Heart right ventricle (tissue), 16 donors: ENCODE measurements at regions not wholly inside any gene's neighbourhood (a gene's known extent, or its start where the extent isn't known, plus 50 kb on each side); places are given as distances from the start of the nearest gene placed in this dataset.

Source experiments
- ATAC-seq, 8 donors: fragments of 200-7000 bp; cut with Tn5 transposase; one replicate each; pipeline ENCODE4 v1.9.1; 2020; ENCODE audit warnings: mild to moderate bottlenecking in 8 of 8, moderate library complexity in 8 of 8, moderate number of reproducible peaks in 1 of 8
- DNase-seq, 2 donors: peaks; one replicate each; pipeline ENCODE4 v3.0.0-alpha.2; 2020
- H3K27ac ChIP-seq, 10 donors: fragments of 200-600 bp; sonication (generic) in 2 of 10; one replicate each; pipeline versions ENCODE4 v1.5.0 to v1.8.0; 2020 to 2022; ENCODE audit warnings: mild to moderate bottlenecking in 3 of 10
- H3K27me3 ChIP-seq, 7 donors: fragments of 200-600 bp; one replicate each; pipeline ENCODE4 v1.8.0; 2021 to 2022; ENCODE audit warnings: mild to moderate bottlenecking in 2 of 7
- H3K36me3 ChIP-seq, 9 donors: fragments of 200-600 bp; sonication (generic) in 1 of 9; one replicate each; pipeline versions ENCODE4 v1.5.0 to v1.8.0; 2020 to 2022; ENCODE audit warnings: mild to moderate bottlenecking in 2 of 9
- H3K4me1 ChIP-seq, 9 donors: fragments of 200-600 bp; sonication (generic) in 1 of 9; one replicate each; pipeline versions ENCODE4 v1.5.0 to v1.8.0; 2020 to 2022; ENCODE audit warnings: mild to moderate bottlenecking in 4 of 9
- H3K4me3 ChIP-seq, 10 donors: fragments of 200-600 bp; sonication (generic) in 2 of 10; one replicate each; pipeline versions ENCODE4 v1.5.0 to v1.8.0; 2020 to 2022; ENCODE audit warnings: mild to moderate bottlenecking in 7 of 10, moderate library complexity in 2 of 10
- H3K9me3 ChIP-seq, 11 donors: fragments of 200-600 bp in 10 of 11; sonication (generic) in 2 of 11; one replicate each; pipeline versions ENCODE4 v1.5.0 to v1.8.0; 2013 to 2022; ENCODE audit warnings: mild to moderate bottlenecking in 2 of 11, control low read depth in 1 of 11, moderate library complexity in 1 of 11
- WGBS, 2 donors: extraction: QIAGEN DNeasy Blood & Tissue Kit; methylation state at CpG; one replicate each; pipeline ENCODE4 v1.1.7; 2013; ENCODE audit warnings: inconsistent platforms in 1 of 2; 5-methylcytosine and 5-hydroxymethylcytosine counted together
- intact Hi-C, 10 donors: fragments of 100-400 bp; cut with DNase I; formaldehyde crosslinking; loops; one replicate each; pipeline versions ENCODE4 v1.11.1 to v1.14.2; 2022
- TF ChIP-seq, protein P1 (sequence below), 9 donors: fragments of 200-600 bp; sonication (generic) in 2 of 9; IDR thresholded peaks; one replicate each; pipeline versions ENCODE4 v1.5.0 to v1.8.0; 2021 to 2022; ENCODE audit warnings: antibody characterized with exemption in 9 of 9, mild to moderate bottlenecking in 5 of 9, moderate library complexity in 1 of 9
- donor health status: Arrhythmogenic right ventricular cardiomyopathy.
- donor health status: ischemic (EF 13 %, LVEDD 7.1; RV severe dilation, severe dysfunction).
- donor health status: healthy with polysubstance abuse.
- donor health status: DM: no; HTN: yes; CAD: no.
- donor health status: DM: no; HTN: no; CAD: no.
- donor health status: ischemic (EF 25% LVEDD 6.9; RV normal size, moderate dysfunction).
- donor health status: ischemic (EF 25% LVEDD 5.7; RV mildly dilated, moderate dysfunction).
- donor health status: healthy.
- donor health status: DM: yes; HTN: yes; CAD: no.
- donor health status: Ischemic cardiomyopathy.
- donor health status: ischemic (EF 35%, LVEDD 5.7; RV mildly dilated, moderate dysfunction).
- donor health status: nonischemic (EF 11% LVEDD 7.7; RV severe dilation, severe dysfunction).
- donor health status: DM: yes; HTN: yes; CAD: no.
- donor health status: PGD.
- donor health status: ischemic (EF 29% LVEDD 5.4; RV normal size, mild dysfunction).
- donor health status: nonischemic (EF 23%, LVEDD 6.1; RV moderate dilation, normal function).

DNA sequence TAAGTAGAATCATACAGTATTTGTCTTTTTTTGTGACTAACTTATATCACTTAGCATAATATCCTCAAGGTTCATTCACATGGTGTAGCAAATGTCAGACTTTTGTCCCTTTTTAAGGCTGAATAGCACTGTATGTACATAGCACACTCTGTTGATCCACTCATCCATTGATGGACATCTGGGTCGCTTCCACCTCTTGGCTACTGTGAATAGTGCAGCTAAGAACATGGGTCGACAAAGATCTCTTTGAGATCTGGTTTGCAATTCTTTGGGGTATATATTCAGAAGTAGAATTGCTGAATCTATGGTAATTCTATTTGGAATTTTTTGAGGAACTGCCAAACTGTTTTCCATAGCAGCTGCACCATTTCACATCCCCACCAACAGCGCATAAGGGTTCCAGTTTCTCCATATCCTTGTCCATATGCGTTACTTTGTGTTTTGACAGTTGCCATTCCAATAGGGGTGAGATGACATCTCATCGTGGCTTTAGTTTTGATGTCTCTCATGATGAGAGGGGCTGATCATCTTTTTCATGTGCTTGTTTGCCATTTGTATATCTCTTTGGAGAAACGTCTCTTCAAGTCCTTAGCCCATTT lies 73.9 kb downstream of the GLRX5 start:
- peaks cover 0 to 68% (median 26%) of the 10 kb centered on the region in 7 donors for H3K27me3 ChIP-seq
- H3K27ac ChIP-seq, result no peak overlapping the region
- H3K36me3 ChIP-seq, result no peaks in the 10 kb centered on the region
- H3K4me1 ChIP-seq, result no peaks in the 10 kb centered on the region
- no peak overlapping the region for H3K4me3 ChIP-seq
- ATAC-seq, result no peak
- 62 to 64% methylated on average over 6 of the region's 6 CpGs for WGBS, 2 donors
- intact Hi-C loops, result no loop called here
- H3K9me3 ChIP-seq, result no peaks in the 10 kb centered on the region
- TF ChIP-seq, protein P1, sequence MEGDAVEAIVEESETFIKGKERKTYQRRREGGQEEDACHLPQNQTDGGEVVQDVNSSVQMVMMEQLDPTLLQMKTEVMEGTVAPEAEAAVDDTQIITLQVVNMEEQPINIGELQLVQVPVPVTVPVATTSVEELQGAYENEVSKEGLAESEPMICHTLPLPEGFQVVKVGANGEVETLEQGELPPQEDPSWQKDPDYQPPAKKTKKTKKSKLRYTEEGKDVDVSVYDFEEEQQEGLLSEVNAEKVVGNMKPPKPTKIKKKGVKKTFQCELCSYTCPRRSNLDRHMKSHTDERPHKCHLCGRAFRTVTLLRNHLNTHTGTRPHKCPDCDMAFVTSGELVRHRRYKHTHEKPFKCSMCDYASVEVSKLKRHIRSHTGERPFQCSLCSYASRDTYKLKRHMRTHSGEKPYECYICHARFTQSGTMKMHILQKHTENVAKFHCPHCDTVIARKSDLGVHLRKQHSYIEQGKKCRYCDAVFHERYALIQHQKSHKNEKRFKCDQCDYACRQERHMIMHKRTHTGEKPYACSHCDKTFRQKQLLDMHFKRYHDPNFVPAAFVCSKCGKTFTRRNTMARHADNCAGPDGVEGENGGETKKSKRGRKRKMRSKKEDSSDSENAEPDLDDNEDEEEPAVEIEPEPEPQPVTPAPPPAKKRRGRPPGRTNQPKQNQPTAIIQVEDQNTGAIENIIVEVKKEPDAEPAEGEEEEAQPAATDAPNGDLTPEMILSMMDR (IDR thresholded peaks at IDR 0.05), result no peak
- no peak for DNase-seq

DNA sequence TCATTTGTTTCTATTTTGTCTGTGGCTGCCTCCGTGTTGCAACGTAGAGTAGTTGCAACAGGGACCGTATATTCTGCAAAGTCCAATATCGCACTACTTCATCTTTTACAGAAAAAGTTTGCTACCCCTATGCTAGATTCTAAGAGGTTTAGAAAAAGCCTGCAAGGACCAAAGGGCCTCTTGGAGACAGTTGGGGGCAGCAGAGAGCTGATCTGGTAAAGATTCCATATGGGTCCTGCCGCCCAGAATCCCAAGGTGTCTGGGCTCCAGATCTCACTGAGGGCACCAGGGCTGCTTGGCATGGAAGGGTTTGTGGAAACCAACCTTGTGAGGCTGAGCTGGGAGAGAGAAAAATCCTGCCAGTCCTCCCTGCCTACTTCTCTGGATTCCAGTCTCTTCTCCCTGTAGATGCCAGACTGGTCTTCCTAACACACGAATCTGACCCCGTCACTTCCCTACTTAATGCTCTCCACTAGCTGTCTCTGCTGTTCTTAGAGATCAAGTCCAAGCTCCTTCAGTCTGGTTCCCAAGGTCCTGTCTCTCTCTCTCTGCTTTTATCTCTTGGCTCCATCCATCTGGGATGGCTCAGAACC lies 74.6 kb downstream of the GLRX5 start:
- ATAC-seq (no peak), DNase-seq (peak in 1 of 2 donors; percentile 7)
- peaks cover 0 to 61% (median 26%) of the 10 kb centered on the region in 7 donors for H3K27me3 ChIP-seq
- H3K27ac ChIP-seq, result no peak overlapping the region
- H3K9me3 ChIP-seq, result no peaks in the 10 kb centered on the region
- intact Hi-C loops, result no loop called here
- H3K4me3 ChIP-seq, result no peak overlapping the region
- H3K36me3 ChIP-seq, result no peaks in the 10 kb centered on the region
- H3K4me1 ChIP-seq, result no peaks in the 10 kb centered on the region
- TF ChIP-seq, protein P1 (IDR thresholded peaks at IDR 0.05), result peak in 7 of 9 donors; percentile 19 to 51 (median 34)
- WGBS, 2 donors, result 39 to 40% methylated on average over 7 of the region's 7 CpGs

DNA sequence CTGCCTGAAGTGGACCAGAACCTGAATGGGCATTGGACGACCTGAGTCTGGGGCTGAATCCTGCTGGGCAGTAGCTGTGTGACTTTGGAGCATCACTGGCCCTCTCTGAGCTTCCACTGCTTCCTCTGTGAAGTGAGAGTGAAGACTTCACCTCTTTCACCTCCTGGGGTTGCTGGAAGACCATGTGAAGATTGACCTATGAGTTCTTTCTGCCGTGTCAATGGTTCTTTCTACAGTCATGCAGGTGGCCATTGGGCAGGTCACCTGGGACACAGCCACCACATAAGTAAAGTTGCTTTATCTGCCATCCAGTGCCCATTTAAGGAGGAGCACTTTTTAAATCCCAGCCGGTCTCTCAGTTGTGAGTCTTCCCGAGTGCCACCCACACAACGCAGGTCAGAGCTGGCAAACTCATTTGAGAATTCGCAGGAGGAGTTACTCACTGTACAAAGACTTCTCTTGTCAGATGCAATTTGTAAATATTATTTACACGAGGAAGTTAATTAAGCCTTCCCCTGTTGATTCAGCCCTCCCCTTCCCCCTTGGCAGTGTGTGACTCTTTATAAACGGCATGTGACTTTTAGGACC lies 74.8 kb upstream of the TCL1B start:
- Histone ChIP-seq H3K36me3 (no peaks in the 10 kb centered on the region), H3K27me3 (peaks cover 0 to 54% (median 22%) of the 10 kb centered on the region in 7 donors), H3K4me3 (no peak overlapping the region), H3K27ac (no peak overlapping the region), H3K4me1 (no peaks in the 10 kb centered on the region), H3K9me3 (no peaks in the 10 kb centered on the region)
- WGBS, 2 donors, result 70 to 73% methylated on average over 8 of the region's 8 CpGs
- no peak for ATAC-seq
- no peak for DNase-seq
- intact Hi-C loops, result no loop called here
- TF ChIP-seq, protein P1 (IDR thresholded peaks at IDR 0.05), result no peak

DNA sequence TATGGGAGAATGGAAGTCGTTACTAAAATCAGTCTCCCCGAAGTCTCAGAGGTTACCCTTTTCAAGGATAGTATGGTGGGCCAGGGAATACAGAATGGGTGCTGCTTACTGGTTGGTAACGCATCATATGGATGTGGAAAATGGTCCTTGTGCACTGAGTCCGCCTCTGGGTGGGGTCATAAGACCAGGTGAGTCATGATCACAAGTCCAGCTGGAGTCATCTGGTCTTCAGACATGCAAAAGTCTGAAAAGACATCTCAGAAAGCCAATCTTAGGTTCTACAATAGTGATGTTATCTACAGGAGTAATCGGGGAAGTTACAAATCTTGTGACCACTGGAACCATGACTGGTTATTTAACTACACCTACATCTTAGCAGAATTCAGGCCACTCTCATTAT lies 71.9 kb upstream of the TCL1B start:
- no peak for ATAC-seq
- TF ChIP-seq, protein P1 (IDR thresholded peaks at IDR 0.05), result no peak
- Histone ChIP-seq H3K27ac (no peak overlapping the region), H3K27me3 (peaks cover 0 to 34% (median 16%) of the 10 kb centered on the region in 7 donors), H3K4me1 (no peaks in the 10 kb centered on the region), H3K9me3 (no peaks in the 10 kb centered on the region), H3K36me3 (no peaks in the 10 kb centered on the region), H3K4me3 (no peak overlapping the region)
- intact Hi-C loops, result no loop called here
- 84 to 85% methylated on average over 5 of the region's 5 CpGs for WGBS, 2 donors
- no peak for DNase-seq
